Nephron progenitor cell (in vitro differentiated cells): ENCODE measurements at regions not wholly inside any gene's neighbourhood (a gene's known extent, or its start where the extent isn't known, plus 50 kb on each side); places are given as distances from the start of the nearest gene placed in this dataset.

Source experiments
- DNase-seq: peaks from one replicate; pipeline ENCODE4 v3.0.0; 2021
- H3K27ac Mint-ChIP-seq: 2 replicates; pipeline ENCODE4 v1.8.0; 2021; ENCODE audit warnings: mild to moderate bottlenecking, moderate library complexity, mixed read lengths
- H3K27me3 Mint-ChIP-seq: 2 replicates; pipeline ENCODE4 v1.8.0; 2021; ENCODE audit warnings: mild to moderate bottlenecking, low read depth, mixed read lengths; ENCODE audit not compliant: poor library complexity
- H3K36me3 Mint-ChIP-seq: 2 replicates; pipeline ENCODE4 v1.8.0; 2021; ENCODE audit warnings: low read depth, mixed read lengths
- H3K4me1 Mint-ChIP-seq: 2 replicates; pipeline ENCODE4 v1.8.0; 2021; ENCODE audit warnings: mixed read lengths
- H3K4me3 Mint-ChIP-seq: 2 replicates; pipeline ENCODE4 v1.8.0; 2021; ENCODE audit warnings: mild to moderate bottlenecking, moderate library complexity, mixed read lengths
- H3K9me3 Mint-ChIP-seq: 2 replicates; pipeline ENCODE4 v1.8.0; 2021; ENCODE audit warnings: mild to moderate bottlenecking, moderate library complexity, mixed read lengths
- CTCF ChIP-seq: fragments of 200-600 bp; sonication (generic); IDR thresholded peaks from 2 replicates; pipeline ENCODE4 v1.5.0; 2021; ENCODE audit warnings: antibody characterized with exemption

- no peaks in the 10 kb centered on the region for H3K36me3 Mint-ChIP-seq
- no peak for DNase-seq
- H3K27me3 Mint-ChIP-seq = peaks cover 7% of the 10 kb centered on the region
- H3K4me3 Mint-ChIP-seq = no peak overlapping the region
- H3K9me3 Mint-ChIP-seq = peaks cover 3% of the 10 kb centered on the region
- H3K27ac Mint-ChIP-seq = no peak overlapping the region
- no peak for TF ChIP-seq CTCF
- H3K4me1 Mint-ChIP-seq = peaks cover 8% of the 10 kb centered on the region
Measured at GRCh38 chr1:213606252-213606820, 381.4 kb upstream of the PROX1 start.

- no peak for DNase-seq
- Mint-ChIP-seq H3K27me3 (no peaks in the 10 kb centered on the region), H3K9me3 (peaks cover 3% of the 10 kb centered on the region), H3K4me1 (peaks cover 6% of the 10 kb centered on the region), H3K4me3 (no peak overlapping the region), H3K27ac (no peak overlapping the region), H3K36me3 (no peaks in the 10 kb centered on the region)
- TF ChIP-seq CTCF = no peak
Measured at GRCh38 chr1:213613549-213613948, 374.2 kb upstream of the PROX1 start.

- H3K4me1 Mint-ChIP-seq = peaks cover 6% of the 10 kb centered on the region
- H3K36me3 Mint-ChIP-seq = no peaks in the 10 kb centered on the region
- H3K27me3 Mint-ChIP-seq = no peaks in the 10 kb centered on the region
- no peak for DNase-seq
- H3K27ac Mint-ChIP-seq = no peak overlapping the region
- no peaks in the 10 kb centered on the region for H3K9me3 Mint-ChIP-seq
- TF ChIP-seq CTCF = no peak
- no peak overlapping the region for H3K4me3 Mint-ChIP-seq
Measured at GRCh38 chr1:213615226-213615916, 372.4 kb upstream of the PROX1 start.

GRCh38 chr1:213617133-213617532 is 370.6 kb upstream of the PROX1 start:
- H3K36me3 Mint-ChIP-seq = no peaks in the 10 kb centered on the region
- DNase-seq = no peak
- H3K27me3 Mint-ChIP-seq = no peaks in the 10 kb centered on the region
- no peak overlapping the region for H3K4me3 Mint-ChIP-seq
- no peaks in the 10 kb centered on the region for H3K9me3 Mint-ChIP-seq
- no peak for TF ChIP-seq CTCF
- peaks cover 21% of the 10 kb centered on the region for H3K4me1 Mint-ChIP-seq
- no peak overlapping the region for H3K27ac Mint-ChIP-seq

GRCh38 chr1:213618094-213618493 is 369.7 kb upstream of the PROX1 start:
- no peaks in the 10 kb centered on the region for H3K27me3 Mint-ChIP-seq
- no peaks in the 10 kb centered on the region for H3K36me3 Mint-ChIP-seq
- peaks cover 31% of the 10 kb centered on the region for H3K4me1 Mint-ChIP-seq
- no peak overlapping the region for H3K4me3 Mint-ChIP-seq
- H3K27ac Mint-ChIP-seq = no peak overlapping the region
- no peaks in the 10 kb centered on the region for H3K9me3 Mint-ChIP-seq
- TF ChIP-seq CTCF = no peak
- no peak for DNase-seq

- TF ChIP-seq CTCF = no peak
- H3K4me3 Mint-ChIP-seq = no peak overlapping the region
- no peaks in the 10 kb centered on the region for H3K27me3 Mint-ChIP-seq
- no peaks in the 10 kb centered on the region for H3K9me3 Mint-ChIP-seq
- no peaks in the 10 kb centered on the region for H3K36me3 Mint-ChIP-seq
- no peak overlapping the region for H3K27ac Mint-ChIP-seq
- peaks cover 33% of the 10 kb centered on the region for H3K4me1 Mint-ChIP-seq
- DNase-seq = no peak
Measured at GRCh38 chr1:213619026-213619425, 368.7 kb upstream of the PROX1 start.
